Medulla oblongata (tissue), 1 donor: ENCODE measurements at regions not wholly inside any gene's neighbourhood (a gene's known extent, or its start where the extent isn't known, plus 50 kb on each side); places are given as distances from the start of the nearest gene placed in this dataset.

Experiments
- DNase-seq: peaks from one replicate; pipeline ENCODE4 v3.0.0-alpha.2; 2015; ENCODE audit errors: extremely low spot score

DNA sequence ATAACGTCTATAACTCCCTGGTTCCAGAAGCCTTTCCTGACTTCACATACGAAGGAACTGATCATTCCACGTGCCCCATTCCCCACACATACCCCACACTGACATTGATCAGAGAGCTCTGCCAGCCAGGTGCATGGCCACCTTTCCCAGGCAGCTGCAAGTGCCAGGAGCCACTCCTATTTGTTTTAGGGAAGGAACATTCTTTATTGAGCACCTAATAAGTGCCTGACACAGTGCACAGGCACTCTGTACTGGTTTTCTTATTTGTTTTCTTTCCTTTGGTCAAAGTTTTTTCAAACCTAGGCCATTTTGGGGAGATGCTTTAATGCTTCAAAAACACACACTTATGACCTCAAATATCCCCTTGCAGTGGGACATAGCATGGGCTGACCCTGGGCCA lies 50.0 kb downstream of the PITPNM2 start:
- no peak for DNase-seq

DNA sequence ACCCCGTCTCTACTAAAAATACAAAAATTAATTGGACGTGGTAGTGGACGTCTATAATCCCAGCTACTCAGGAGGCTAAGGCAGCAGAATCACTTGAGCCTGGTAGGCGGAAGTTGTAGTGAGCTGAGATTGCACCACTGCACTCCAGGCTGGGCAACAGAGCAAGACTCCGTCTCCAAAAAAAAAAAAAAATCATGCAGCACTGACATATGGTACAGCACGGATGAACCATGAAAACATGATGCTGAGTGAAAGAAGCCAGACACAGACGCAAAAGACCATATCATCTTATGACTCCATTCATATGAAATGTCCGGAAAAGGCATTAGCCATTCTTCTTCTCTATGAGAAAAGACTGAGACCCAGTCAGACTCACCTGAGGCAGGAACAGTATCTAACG lies 50.4 kb downstream of the PITPNM2 start:
- no peak for DNase-seq

DNA sequence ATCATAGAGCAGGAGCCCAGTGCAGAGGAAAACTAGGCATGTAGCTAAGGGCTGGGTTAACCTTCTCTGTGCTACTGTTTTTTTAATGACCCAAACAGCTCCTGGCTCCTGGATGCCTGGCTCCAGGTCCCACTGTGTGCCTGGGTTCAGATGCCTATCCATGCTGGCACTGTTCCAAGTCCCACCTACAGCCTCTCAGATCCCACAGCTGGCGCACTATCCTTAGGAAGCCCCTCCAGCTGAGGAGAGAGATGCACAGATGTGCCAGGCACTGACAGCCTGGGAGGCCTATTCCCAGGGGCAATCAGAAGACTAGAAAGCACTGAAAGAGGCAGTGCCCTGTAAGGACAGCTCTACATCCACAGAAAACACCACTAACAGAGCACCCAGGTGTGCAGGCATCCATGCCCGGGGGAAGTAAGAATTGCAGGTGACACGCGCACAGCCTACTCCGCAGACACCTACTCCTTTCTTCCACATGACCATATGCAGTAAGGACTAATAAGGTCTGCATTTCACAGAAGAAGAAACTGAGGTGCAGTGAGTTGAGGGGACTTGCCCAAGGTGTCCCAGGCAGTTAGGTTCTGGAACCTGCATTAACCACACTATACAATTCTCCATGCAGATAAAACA lies 51.2 kb downstream of the PITPNM2 start:
- no peak for DNase-seq

DNA sequence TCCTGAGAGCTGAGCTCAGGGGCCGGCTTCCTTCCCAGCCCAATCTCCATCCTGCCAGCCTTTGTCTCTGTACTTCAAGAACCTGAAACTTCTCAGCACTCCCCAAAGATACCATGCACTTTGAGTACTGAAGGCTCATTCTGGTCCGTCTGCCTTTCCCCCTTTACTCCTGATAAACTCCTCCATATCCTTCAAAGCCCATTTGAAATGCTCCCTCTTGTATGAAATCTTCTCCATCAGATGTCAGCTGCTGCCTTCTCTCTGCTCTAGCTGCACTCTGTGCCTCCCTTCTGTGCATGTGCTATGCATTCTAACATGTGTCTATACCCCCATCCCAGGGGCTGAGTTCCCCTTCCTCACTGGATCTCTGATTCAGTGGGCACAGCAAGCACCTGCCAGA lies 52.1 kb downstream of the PITPNM2 start:
- DNase-seq = no peak

DNA sequence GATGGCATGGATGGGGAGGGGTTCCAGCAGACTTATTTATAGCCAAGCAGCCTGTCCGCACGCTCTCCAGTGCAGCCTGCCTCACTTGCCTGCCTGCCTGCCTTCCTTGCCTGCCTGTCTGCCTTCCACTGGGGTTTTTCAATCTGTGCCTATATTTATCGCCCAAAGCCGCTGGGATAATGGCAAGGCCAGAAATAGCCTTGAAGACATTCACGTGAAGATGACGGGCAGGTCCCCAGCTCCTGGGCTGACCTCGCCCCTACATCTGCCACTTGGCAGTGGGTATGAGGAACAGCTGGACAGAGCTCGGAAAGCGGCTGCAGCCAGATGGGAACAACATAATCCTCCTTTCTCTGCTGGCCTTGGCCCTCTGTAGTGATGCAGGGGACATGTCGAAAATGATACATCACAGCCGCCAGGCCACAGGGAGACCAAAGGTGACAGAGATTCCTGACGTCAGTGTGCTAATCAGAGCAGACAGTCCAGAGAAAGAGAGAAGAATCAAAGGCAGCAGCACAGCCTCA lies 53.3 kb downstream of the PITPNM2 start:
- no peak for DNase-seq

DNA sequence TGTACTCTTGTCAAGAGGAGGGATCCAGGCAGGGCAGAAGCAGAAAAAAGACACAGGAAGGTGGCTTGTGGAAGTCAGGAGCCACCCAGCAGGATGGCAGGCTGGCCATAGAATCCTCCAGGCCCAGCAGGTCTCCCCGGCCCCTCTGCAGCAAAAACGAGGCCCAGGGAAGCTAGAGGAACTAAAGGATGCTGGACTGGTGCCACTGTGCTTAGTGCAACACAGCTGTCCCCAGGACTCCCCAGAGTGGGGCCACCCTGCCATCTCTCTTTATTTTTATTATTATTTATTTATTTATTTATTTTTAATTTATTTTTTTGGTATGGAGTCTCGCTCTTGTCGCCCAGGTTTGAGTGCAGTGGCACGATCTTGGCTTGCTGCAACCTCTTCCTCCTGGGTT lies 54.1 kb downstream of the PITPNM2 start:
- no peak for DNase-seq

DNA sequence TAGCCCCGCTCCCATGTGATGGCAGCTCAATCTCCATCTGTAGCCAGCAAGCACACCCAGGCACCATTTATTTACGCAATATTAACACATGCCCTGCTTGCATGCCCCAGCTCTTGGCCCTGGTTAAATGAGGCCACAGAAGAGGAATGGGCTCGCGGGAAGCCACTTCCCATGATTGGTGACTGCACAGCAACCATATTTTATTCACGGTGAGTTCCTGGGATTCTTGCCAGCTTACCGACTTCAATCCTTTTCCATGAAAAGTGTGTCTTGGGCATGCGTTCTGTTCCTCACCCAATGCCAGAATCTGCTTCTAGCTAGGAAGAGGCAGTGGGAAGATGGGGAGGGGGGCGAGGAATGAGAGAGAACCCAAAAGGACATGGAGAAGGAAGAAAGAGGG lies 54.7 kb downstream of the PITPNM2 start:
- peak; percentile 50 for DNase-seq

DNA sequence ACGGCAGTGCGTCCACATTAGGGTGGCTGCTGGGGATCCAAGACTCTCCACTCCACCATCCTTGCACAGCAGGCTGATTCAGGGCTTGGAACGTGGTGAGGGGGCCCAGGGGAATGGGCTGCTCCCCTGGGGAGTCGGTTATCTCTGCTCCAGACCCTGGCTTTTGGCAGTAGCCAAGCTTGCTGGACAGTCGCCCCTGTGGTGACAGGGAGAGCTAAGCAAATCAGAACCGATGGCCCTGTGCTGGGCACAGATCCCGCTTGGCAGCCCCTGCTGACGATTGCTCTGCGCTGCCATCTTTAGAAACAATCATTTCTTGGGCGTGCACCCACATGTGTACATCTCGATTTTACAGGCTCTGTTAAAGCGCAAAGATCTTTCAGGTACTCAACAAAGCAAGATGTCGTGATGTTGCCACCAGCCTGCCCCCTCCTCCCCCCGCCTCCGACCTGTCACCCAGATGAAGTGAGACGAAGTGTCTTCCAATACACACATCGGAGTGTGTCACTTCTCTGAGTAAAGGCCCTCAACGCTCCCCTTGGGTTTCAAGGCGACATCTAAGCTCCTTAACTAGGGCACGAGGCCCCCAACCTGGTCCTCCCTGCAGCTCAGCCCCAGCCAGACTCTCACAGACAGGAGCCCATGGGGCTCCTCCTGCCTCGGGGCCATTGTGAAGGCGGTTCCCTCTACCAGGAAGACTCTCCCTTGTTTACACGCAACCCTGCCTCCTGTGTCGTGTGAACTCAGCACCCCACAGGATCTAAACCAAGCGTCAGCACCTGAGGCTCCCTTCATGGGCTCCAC lies 55.6 kb downstream of the PITPNM2 start:
- no peak for DNase-seq

DNA sequence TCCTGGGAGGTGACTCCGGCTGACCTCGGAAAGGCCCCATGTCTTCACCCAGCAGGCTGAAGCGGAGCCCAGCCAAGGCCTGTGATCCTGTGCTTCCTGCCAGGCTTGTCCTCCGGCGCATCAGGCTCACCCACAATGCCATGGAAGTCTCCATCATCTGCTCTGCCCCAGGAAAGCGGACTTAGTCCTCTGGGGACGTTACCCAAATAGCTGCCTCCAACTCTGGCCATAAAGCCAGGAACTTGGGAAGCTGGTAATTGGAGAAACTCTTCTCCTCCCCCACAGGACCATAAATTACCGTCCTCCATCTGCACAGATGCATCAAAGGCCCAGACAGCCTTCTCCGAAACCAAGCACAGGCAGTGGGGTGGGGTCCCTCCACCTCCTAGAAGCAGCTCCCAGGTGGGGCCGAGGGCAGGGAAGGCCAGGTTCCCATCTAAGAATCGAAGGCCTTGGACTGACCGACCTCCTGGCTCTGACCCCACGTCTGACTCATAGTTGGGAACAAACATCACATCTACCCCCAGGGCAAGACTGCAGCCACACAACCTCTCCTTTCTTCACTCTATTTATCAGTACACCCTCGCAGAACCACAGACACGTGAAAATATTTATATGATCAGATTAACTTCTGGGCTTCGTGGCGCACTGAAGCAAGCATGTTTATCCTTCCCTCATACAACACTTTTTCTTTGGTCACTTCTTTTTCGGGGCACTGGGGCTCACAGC lies 56.4 kb downstream of the PITPNM2 start:
- DNase-seq = no peak

DNA sequence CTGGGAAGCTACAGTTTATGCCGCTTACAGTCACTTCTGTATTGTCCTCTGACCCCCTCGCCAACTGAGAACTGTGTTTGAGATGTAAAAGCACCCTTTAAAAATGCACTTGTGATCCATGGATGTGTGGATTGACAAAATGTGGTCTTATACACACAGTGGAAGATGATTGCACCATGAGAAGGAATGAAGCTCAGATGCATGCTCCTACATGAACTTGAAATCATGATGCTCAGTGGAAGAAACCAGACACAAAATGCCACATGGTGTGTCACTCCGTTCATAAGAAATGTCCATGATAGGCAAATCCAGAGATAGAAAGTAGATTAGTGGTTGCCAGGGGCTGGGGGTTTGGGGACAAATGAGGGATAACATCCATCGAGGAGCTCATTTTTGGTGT lies 58.0 kb downstream of the PITPNM2 start:
- DNase-seq = no peak

DNA sequence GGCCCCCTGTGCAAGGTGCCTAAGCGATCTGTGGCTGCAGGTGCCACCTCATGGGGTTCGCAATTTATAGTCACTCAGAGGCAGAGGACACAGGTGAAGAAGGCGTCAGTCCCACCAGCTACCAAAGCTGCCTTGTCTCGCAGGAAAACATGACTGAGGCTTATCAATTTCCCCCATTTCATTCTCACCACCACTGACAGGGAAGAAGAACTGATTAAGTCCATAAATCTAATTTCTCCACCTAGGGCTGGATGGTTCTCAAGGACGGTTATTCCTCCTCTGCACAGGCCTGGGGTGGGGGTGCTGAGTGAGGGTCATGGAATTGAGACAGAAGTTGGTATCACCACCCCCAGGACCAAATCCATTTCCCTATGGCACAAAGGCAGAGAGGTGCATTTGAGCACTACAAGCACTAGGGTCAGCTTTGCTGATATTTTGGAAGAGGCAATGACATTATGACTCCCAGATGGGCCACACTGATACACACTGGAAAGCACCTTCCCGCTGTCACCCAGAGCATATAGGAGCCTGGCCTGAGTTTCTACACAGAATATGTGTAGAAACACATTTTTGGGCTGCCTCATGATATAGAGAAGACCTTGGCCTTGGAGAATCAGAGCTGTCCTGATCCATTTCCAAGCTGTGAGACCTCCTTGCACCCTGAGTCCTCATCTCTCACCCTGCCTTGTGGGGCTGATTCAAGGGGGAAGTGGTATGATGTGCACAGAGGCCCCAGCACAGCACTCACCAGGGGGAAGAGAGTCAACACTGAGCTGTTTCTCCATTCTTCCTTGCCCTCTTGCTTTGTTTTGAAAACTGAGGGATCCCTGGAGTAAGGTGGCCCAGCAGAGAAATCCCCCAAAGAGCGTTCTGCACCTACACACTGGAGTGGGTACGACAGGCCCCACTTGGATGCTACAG lies 59.4 kb downstream of the PITPNM2 start:
- no peak for DNase-seq

DNA sequence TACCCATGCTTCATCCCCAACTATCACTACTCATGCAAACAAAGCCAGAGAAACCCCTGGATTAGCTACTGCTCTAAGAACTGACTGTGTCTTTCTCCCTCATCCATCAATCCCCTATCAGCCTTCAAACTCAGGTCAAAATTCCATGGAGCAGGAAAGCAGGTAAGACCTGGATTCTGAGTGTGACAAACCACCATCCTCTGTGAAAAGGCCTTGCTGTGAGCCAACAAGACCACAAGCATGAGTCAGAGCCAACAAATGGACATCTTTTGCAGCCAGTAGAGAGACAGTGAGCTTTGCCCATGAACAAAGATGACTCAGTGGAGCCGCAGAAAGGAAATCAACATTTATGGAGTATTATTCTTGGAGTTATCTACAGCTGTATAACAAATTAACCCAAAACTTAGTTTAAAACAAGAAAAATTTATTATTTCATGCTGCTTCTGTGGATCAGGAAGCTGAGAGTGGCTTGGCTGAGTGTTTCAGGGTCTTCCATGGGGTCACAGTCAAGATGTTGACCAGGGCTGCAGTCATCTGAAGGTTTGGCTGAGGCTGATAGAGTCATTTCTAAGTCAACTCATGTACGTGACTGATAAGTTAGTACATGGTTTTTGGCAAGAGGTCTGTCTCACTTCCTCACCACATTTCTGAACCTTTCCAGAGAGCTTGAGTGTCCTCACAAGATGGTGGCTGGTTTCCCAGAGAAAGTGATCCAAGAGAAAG lies 61.1 kb downstream of the PITPNM2 start:
- no peak for DNase-seq

DNA sequence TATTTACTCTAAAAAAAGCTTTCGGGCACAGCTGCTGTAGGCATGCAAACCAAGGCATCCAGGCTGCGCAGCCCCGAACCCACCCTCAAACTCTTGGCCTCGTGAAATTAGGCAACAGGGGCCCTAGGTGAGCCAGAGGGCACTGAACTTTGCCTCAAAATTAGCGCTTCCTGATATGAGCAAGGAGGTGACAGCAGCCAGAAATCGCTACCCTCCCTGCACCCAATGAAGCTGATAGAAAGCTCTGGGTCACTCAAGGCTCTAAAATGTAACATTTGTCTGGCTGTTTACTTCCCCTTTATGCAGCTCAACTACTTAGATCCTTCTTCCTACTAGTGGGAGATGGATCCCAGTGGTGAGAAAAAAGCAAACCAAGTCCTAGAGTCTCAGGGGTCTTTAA lies 61.8 kb downstream of the PITPNM2 start:
- no peak for DNase-seq

DNA sequence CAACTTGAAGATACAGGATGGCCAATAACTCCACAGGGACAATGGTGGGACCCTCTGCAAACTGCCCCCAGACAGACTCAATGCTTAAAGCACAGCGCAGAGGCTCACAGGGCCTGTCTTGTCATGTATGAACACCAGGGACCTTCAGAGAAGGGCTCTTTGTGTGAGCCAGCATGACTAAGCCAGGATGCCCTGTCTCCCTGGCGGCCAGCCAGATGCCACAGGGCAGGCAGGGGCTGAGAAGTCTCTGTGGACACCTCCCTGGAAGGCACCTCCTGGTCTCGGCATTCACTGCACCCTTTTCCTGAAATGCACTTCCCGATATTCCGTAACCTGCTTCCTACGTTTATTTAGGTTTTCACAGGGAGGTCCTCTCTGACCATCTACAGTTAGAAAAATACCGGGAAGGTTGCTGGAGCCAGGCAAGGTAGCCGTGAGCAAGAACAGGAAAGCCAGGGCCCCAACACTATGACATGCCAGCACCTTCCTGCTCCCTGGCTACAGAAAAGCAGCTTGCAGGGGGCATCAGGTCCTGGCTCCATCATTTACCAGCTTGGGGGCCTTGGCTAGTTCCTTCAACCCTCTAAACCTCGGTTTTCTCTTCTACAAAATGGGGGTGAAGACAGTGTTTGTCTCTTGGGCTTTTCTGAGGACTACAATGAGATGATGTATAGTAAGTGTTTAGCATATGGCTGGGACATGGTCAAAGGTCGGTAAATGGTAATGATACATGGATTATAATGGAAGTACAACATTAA lies 65.0 kb downstream of the PITPNM2 start:
- no peak for DNase-seq

DNA sequence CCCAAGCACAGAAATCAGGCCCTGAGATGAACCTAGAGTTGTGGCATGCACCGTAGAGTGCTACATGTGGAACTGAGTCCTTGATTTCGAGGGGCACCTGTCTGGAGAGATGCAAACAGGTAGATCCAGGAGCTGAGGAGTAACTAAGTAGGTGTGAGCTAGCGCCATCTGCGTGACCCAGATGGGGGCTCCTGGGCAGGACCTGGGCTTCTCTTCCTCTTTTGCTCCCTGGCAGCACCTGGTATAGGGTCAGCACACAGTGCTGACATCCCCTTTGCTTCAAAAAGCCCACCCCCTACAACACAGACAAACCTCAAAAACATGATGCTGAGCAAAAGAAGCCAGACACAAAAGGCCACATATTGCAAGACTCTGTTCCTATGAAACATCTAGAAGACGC lies 65.8 kb downstream of the PITPNM2 start:
- no peak for DNase-seq

DNA sequence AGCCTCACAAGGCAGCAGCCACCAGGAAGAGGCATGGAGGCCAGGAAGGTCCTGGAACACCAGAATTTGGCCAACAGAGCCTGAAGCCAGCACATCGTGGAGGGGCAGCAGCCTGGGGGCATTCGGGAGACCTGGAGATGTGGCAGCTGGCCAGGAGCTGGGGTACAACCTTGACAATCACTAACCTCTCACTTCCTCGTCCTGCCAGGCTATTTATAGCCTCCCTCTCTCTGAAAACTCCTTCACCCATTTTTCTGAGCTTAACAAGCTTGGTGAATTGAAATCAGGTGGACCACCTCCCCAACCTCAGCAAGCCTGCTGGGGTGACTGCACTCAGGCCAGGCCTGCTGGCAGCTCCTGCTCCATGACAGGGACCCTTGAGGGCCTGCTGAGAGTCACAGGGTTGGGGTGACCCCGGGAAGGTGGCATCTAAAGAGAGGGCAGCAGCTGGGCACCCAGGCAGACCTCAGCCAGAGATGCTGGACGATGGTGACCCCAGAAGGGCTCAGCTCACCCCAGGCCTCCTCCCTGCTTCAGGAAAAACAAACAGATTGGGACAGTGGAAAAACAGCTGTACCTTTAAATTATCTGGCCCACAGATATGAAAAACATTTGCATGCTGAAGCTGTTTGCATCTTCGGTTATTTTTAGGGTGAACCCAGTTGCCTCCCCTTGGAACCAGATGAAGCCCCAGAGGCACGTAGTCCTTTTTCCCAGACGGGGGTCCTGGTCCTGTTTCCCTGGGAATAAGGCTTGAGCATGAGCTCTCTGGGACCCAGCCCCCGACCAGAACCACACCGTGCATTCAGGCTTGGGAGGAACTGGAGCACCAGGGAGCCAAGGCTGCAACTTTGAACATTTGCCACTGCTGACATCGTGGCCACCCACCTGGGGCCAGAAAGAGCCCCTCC lies 67.0 kb downstream of the PITPNM2 start:
- DNase-seq = no peak

DNA sequence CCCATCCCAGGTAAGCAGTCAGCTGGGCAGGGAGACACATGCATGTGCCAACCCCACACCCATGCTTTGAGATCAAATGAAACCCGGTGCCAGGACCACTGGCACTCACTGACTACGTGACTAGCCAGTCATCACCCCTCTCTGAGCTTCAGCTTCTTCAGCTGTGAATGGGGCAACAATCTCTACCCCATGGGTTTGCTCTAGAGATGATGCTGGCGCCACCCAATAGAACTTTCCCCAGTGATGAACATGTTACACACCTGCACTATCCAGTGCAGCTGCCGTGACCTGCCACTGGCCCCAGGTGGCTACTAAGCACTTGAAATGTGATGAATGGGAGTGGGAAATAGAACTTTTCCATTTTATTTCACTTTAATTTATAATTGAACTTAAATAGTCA lies 70.3 kb downstream of the PITPNM2 start:
- DNase-seq = no peak

DNA sequence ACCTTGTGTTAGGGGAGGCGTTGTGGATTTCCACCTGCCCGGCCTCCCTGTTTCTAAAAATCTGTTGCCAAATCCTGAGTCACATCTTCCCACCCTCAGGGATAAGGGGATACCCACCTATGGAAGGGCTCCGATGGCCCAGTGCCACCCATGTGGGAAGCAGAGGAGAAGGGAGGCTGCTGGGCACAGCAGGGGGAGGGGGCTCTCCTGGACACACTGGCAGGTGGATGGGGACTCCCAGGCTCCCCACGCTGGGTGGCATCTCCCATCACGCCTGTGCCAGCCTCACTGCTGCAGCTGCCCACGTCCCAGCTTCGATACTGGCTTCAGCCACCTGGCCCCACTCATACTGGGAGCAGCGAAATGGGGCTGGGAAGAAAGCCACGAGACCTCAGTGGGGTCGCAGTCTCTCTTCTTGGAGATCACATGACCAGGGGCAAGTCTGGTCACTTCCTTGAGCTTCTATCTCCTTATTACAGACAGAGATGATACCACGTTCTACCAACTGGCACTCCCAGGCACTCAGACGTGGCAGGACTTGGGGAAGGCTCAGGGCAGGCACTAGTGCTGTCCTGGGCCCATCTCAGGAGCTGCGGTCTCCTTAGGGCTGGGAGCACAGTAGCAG lies 72.2 kb downstream of the PITPNM2 start:
- no peak for DNase-seq

DNA sequence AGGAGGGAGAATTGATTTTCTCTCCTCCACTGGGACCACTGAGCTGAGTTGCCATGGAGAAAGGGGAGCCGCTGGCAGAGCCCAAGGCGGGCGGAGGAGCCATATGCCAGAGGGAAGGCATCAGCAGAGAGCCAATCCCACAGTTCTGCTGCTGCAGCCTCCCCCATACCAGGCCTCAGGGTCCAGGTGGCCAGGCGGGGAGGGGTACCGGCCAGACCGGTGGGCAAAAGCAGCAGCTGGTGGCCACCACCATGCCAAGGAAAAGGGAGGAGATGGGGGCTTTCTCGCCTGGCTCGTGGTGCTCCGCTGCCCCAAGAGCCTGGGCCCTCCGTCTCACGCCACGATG lies 72.8 kb downstream of the PITPNM2 start:
- DNase-seq = no peak
